ENCODE measurements at regions not wholly inside any gene's neighbourhood (a gene's known extent, or its start where the extent isn't known, plus 50 kb on each side); places are given as distances from the start of the nearest gene placed in this dataset.

DNA sequence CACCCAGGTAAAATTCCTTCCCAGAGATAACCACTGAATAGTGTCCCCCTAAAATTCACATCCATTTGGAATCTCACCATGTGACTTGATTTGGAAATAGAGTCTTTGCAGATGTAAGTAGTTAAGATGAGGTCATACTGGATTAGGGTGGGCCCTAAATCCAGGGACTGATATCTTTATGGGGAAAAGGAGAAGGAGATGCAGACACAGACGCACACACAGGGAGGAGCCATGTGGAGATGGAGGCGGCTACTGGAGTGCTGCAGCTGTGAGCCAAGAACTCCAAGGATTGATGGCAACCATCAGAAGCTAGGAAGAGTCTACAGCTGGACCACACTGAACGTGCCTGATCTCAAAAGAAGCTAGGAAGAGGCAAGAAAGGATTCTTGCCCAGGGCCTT is 96.6 kb upstream of the SRD5A3 start:
- TF ChIP-seq, protein P1, sequence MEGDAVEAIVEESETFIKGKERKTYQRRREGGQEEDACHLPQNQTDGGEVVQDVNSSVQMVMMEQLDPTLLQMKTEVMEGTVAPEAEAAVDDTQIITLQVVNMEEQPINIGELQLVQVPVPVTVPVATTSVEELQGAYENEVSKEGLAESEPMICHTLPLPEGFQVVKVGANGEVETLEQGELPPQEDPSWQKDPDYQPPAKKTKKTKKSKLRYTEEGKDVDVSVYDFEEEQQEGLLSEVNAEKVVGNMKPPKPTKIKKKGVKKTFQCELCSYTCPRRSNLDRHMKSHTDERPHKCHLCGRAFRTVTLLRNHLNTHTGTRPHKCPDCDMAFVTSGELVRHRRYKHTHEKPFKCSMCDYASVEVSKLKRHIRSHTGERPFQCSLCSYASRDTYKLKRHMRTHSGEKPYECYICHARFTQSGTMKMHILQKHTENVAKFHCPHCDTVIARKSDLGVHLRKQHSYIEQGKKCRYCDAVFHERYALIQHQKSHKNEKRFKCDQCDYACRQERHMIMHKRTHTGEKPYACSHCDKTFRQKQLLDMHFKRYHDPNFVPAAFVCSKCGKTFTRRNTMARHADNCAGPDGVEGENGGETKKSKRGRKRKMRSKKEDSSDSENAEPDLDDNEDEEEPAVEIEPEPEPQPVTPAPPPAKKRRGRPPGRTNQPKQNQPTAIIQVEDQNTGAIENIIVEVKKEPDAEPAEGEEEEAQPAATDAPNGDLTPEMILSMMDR (IDR thresholded peaks at IDR 0.05 in 4 of 5, conservative IDR thresholded peaks at IDR 0.05 in 1 of 5), result no peak
- no peak for TF ChIP-seq POLR2A (IDR thresholded peaks at IDR 0.05)
